ENCODE measurements at regions not wholly inside any gene's neighbourhood (a gene's known extent, or its start where the extent isn't known, plus 50 kb on each side); places are given as distances from the start of the nearest gene placed in this dataset.

DNA sequence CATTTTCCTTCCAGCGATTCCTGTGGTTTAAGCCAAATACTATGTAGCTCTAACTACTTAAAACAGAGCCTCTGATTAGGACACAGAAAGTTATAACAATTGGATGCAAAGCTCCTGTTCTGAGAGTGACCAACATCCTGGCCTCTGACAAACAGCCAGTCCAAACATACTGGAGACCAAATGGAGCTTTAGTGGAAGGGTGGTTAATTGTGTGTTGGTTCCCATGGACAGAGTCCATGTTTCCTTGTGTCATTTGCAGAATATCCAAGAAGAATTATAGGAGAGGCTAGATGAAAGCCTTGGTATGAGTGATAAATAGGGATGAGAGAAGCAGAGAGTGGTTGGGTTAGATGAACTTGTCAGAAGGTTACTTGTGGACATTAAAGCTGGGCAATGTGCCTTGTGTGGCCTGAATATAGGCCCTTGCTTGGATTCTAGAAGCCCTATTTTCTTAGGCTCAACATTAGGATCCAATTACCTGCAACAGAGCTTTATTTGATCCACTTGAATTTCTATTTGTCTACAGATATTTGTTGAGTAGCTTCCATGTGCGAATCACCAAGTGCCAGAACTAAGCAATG, 180.5 kb upstream of the GORAB start:
- H3K27me3 Mint-ChIP-seq, result no peaks in the 10 kb centered on the region
- ATAC-seq (ENCODE audit: low read depth) (no peak), DNase-seq (no peak)
- no peaks in the 10 kb centered on the region for H3K4me1 ChIP-seq (ENCODE audit: control insufficient read depth in 2 of 2, insufficient read depth in 2 of 2, low read length in 2 of 2)
- POLR2A ChIA-PET, result no interaction called here
- no peaks in the 10 kb centered on the region for H3K9me3 Mint-ChIP-seq (ENCODE audit: insufficient read depth)
- no peak overlapping the region for H3K4me3 ChIP-seq (ENCODE audit: control extremely low read depth in 1 of 5, extremely low read depth in 1 of 5, insufficient read depth in 1 of 5, low read depth in 2 of 5, low read length in 4 of 5)
- WGBS (ENCODE audit: insufficient coverage), result no CpG with 5 or more reads among the region's 2 CpGs
- no peak overlapping the region for H3K27ac Mint-ChIP-seq
- no peak overlapping the region for H3K9ac ChIP-seq (ENCODE audit: low read length)
- no peaks in the 10 kb centered on the region for H4K20me1 ChIP-seq (ENCODE audit: control insufficient read depth, insufficient read depth, low read length, poor library complexity, severe bottlenecking)
- no peaks in the 10 kb centered on the region for H3K27me3 ChIP-seq (replicated peaks in 1 of 4; ENCODE audit: control extremely low read depth in 1 of 4, control insufficient read depth in 3 of 4, insufficient read depth in 4 of 4, low read length in 3 of 4)
- no peaks in the 10 kb centered on the region for H3K36me3 ChIP-seq (replicated peaks in 1 of 2; ENCODE audit: control extremely low read depth in 1 of 2, control insufficient read depth in 1 of 2, extremely low read depth in 1 of 2, insufficient read depth in 2 of 2, low read length in 1 of 2)
- no peak overlapping the region for H3K4me3 Mint-ChIP-seq
- CTCF ChIA-PET, result interaction anchor here (0.6 kb wide), 1 partner anchor 19 kb away, joined by 3 read pairs; no protein-coding TSS in a partner anchor
- H3K4me2 ChIP-seq (replicated peaks; ENCODE audit: low read depth, low read length, poor library complexity, severe bottlenecking), result no peak overlapping the region
- TF ChIP-seq, protein P1, sequence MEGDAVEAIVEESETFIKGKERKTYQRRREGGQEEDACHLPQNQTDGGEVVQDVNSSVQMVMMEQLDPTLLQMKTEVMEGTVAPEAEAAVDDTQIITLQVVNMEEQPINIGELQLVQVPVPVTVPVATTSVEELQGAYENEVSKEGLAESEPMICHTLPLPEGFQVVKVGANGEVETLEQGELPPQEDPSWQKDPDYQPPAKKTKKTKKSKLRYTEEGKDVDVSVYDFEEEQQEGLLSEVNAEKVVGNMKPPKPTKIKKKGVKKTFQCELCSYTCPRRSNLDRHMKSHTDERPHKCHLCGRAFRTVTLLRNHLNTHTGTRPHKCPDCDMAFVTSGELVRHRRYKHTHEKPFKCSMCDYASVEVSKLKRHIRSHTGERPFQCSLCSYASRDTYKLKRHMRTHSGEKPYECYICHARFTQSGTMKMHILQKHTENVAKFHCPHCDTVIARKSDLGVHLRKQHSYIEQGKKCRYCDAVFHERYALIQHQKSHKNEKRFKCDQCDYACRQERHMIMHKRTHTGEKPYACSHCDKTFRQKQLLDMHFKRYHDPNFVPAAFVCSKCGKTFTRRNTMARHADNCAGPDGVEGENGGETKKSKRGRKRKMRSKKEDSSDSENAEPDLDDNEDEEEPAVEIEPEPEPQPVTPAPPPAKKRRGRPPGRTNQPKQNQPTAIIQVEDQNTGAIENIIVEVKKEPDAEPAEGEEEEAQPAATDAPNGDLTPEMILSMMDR (IDR thresholded peaks at IDR 0.05), result no peak
- TF ChIP-seq EZH2 (IDR thresholded peaks at IDR 0.05; ENCODE audit: borderline replicate concordance, insufficient read depth, low read depth, low read length, poor library complexity, severe bottlenecking), result no peak
- no peak overlapping the region for H2AFZ ChIP-seq (ENCODE audit: insufficient read depth, low read depth, low read length, poor library complexity, severe bottlenecking)
- no peaks in the 10 kb centered on the region for H3K4me1 Mint-ChIP-seq
- H3K79me2 ChIP-seq (ENCODE audit: control insufficient read depth, insufficient read depth, low read length), result no peaks in the 10 kb centered on the region
- intact Hi-C loops (cut with micrococcal nuclease), result no loop called here
- H3K27ac ChIP-seq (ENCODE audit: low read length in 2 of 2), result no peak overlapping the region
- no peaks in the 10 kb centered on the region for H3K9me3 ChIP-seq (ENCODE audit: control extremely low read depth in 1 of 3, control insufficient read depth in 2 of 3, insufficient read depth in 1 of 3, low read length in 2 of 3)

GRCh38 chr1:170354246-170354645, 177.7 kb upstream of the GORAB start:
- Mint-ChIP-seq H3K4me3 (no peak overlapping the region), H3K4me1 (no peaks in the 10 kb centered on the region), H3K27me3 (no peaks in the 10 kb centered on the region), H3K9me3 (ENCODE audit: insufficient read depth) (peaks cover 2% of the 10 kb centered on the region), H3K27ac (no peak overlapping the region)
- intact Hi-C loops (cut with micrococcal nuclease), result no loop called here
- Histone ChIP-seq H4K20me1 (ENCODE audit: control insufficient read depth, insufficient read depth, low read length, poor library complexity, severe bottlenecking) (no peaks in the 10 kb centered on the region), H3K79me2 (ENCODE audit: control insufficient read depth, insufficient read depth, low read length) (no peaks in the 10 kb centered on the region), H3K4me2 (replicated peaks; ENCODE audit: low read depth, low read length, poor library complexity, severe bottlenecking) (no peak overlapping the region), H2AFZ (ENCODE audit: insufficient read depth, low read depth, low read length, poor library complexity, severe bottlenecking) (no peak overlapping the region), H3K4me3 (ENCODE audit: control extremely low read depth in 1 of 5, extremely low read depth in 1 of 5, insufficient read depth in 1 of 5, low read depth in 2 of 5, low read length in 4 of 5) (no peak overlapping the region), H3K9ac (ENCODE audit: low read length) (no peak overlapping the region), H3K27ac (ENCODE audit: low read length in 2 of 2) (no peak overlapping the region), H3K27me3 (replicated peaks in 1 of 4; ENCODE audit: control extremely low read depth in 1 of 4, control insufficient read depth in 3 of 4, insufficient read depth in 4 of 4, low read length in 3 of 4) (no peaks in the 10 kb centered on the region), H3K9me3 (ENCODE audit: control extremely low read depth in 1 of 3, control insufficient read depth in 2 of 3, insufficient read depth in 1 of 3, low read length in 2 of 3) (no peaks in the 10 kb centered on the region), H3K36me3 (replicated peaks in 1 of 2; ENCODE audit: control extremely low read depth in 1 of 2, control insufficient read depth in 1 of 2, extremely low read depth in 1 of 2, insufficient read depth in 2 of 2, low read length in 1 of 2) (no peaks in the 10 kb centered on the region), H3K4me1 (ENCODE audit: control insufficient read depth in 2 of 2, insufficient read depth in 2 of 2, low read length in 2 of 2) (no peaks in the 10 kb centered on the region)
- TF ChIP-seq, protein P1 (IDR thresholded peaks at IDR 0.05), result no peak
- TF ChIP-seq EZH2 (IDR thresholded peaks at IDR 0.05; ENCODE audit: borderline replicate concordance, insufficient read depth, low read depth, low read length, poor library complexity, severe bottlenecking), result no peak
- POLR2A ChIA-PET, result no interaction called here
- no peak for DNase-seq
- CTCF ChIA-PET, result no interaction called here
- ATAC-seq (ENCODE audit: low read depth), result no peak
- WGBS (ENCODE audit: insufficient coverage), result 81% methylated on average over 4 of the region's 4 CpGs

All from B cell (primary cell).